A549 (cell line): ENCODE measurements at regions not wholly inside any gene's neighbourhood (a gene's known extent, or its start where the extent isn't known, plus 50 kb on each side); places are given as distances from the start of the nearest gene placed in this dataset.

Experiments
- ATAC-seq, 2 experiments: fragments of 200-7000 bp in 1 of 2; fragments of >200 bp in 1 of 2; cut with Nextera tagmentation in 1 of 2; cut with Tn5 transposase in 1 of 2; 3 replicates each; pipeline versions ENCODE4 v1.8.0 to v1.9.1; 2018 to 2020; ENCODE audit warnings: mild to moderate bottlenecking in 1 of 2, moderate library complexity in 1 of 2
- CTCF ChIA-PET: fragments of 300-600 bp; sonication (Branson Sonifier 250); formaldehyde crosslinking; extraction: SDS; loops from one replicate; lab custom pipeline; 2021; ENCODE audit warnings: antibody characterized with exemption, inconsistent platforms; lab: Yijun Ruan, JAX
- POLR2A ChIA-PET: fragments of 350-600 bp; formaldehyde crosslinking; extraction: SDS; loops from one replicate; lab custom pipeline; 2021; ENCODE audit warnings: antibody characterized with exemption, inconsistent platforms; lab: Yijun Ruan, JAX
- DNase-seq, 2 experiments: peaks; one replicate each; pipeline versions ENCODE4 v3.0.0 to v3.0.0-alpha.2; 2011 to 2016; ENCODE audit warnings: low read depth in 1 of 2, low spot score in 1 of 2
- FAIRE-seq: peaks from 2 replicates; lab custom pipeline; 2011; peaks lifted over from hg19 to GRCh38; lab: Jason Lieb, UNC
- H3K27ac ChIP-seq, 2 experiments: fragments of >200 bp; sonication (Bioruptor Twin); formaldehyde crosslinking; 3 replicates each; pipeline ENCODE4 v1.5.1; 2016 to 2017
- H3K4me1 ChIP-seq: fragments of >200 bp; sonication (Bioruptor Twin); formaldehyde crosslinking; 3 replicates; pipeline ENCODE4 v1.6.1; 2016
- H3K4me2 ChIP-seq: fragments of >200 bp; sonication (Bioruptor Twin); formaldehyde crosslinking; 3 replicates; pipeline ENCODE4 v1.6.1; 2016
- H3K4me3 ChIP-seq: fragments of >200 bp; sonication (Bioruptor Twin); formaldehyde crosslinking; 3 replicates; pipeline ENCODE4 v1.5.1; 2016
- H3K9me3 ChIP-seq: fragments of >200 bp; sonication (Bioruptor Twin); formaldehyde crosslinking; 3 replicates; pipeline ENCODE4 v1.6.1; 2016
- BCL3 ChIP-seq: fragments of >200 bp; sonication (Bioruptor Twin); formaldehyde crosslinking; IDR thresholded peaks from 3 replicates; pipeline ENCODE4 v1.6.1; 2016
- BHLHE40 ChIP-seq: IDR thresholded peaks from 2 replicates; pipeline ENCODE4 v1.6.1; 2012; ENCODE audit warnings: low read depth, low read length, inconsistent platforms
- CEBPB ChIP-seq, 2 experiments: fragments of >200 bp in 1 of 2; sonication (Bioruptor Twin) in 1 of 2; formaldehyde crosslinking in 1 of 2; IDR thresholded peaks; 2 replicates each; pipeline ENCODE4 v1.6.1; 2012 to 2016
- EP300 ChIP-seq, 2 experiments: fragments of >200 bp; sonication (Bioruptor Twin); formaldehyde crosslinking; IDR thresholded peaks; 2 replicates in 1 of 2; 3 replicates in 1 of 2; pipeline ENCODE4 v1.6.1; 2016 to 2017
- ESRRA ChIP-seq: fragments of 150-350 bp; IDR thresholded peaks from 2 replicates; pipeline ENCODE4 v1.6.1; 2014; ENCODE audit warnings: mild to moderate bottlenecking, low read length, borderline replicate concordance
- FOSL2 ChIP-seq, 2 experiments: fragments of 450-650 bp in 1 of 2; fragments of >200 bp in 1 of 2; sonication (Bioruptor Twin) in 1 of 2; formaldehyde crosslinking; IDR thresholded peaks; 2 replicates each; pipeline versions ENCODE4 v1.5.0 to v1.6.1; 2016 to 2020; ENCODE audit warnings: mild to moderate bottlenecking in 1 of 2, moderate library complexity in 1 of 2
- HES2 ChIP-seq: fragments of >200 bp; sonication (Bioruptor Twin); formaldehyde crosslinking; IDR thresholded peaks from 2 replicates; pipeline ENCODE4 v1.6.1; 2016
- HOXB5 ChIP-seq: fragments of 250-450 bp; sonication (Bioruptor Pico); IDR thresholded peaks from 2 replicates; pipeline ENCODE4 v1.5.0; 2020; ENCODE audit warnings: mild to moderate bottlenecking, moderate library complexity
- JUNB ChIP-seq: fragments of >200 bp; sonication (Bioruptor Twin); formaldehyde crosslinking; IDR thresholded peaks from 2 replicates; pipeline ENCODE4 v1.6.1; 2016
- MAX ChIP-seq: IDR thresholded peaks from 2 replicates; pipeline ENCODE4 v1.6.1; 2012
- PBX3 ChIP-seq: IDR thresholded peaks from 2 replicates; pipeline ENCODE4 v1.6.1; 2012
- RAD21 ChIP-seq, 2 experiments: fragments of >200 bp in 1 of 2; sonication (Bioruptor Twin) in 1 of 2; formaldehyde crosslinking in 1 of 2; IDR thresholded peaks in 1 of 2; conservative IDR thresholded peaks in 1 of 2; 2 replicates in 1 of 2; 3 replicates in 1 of 2; pipeline ENCODE4 v1.6.1; 2012 to 2018; ENCODE audit warnings: inconsistent platforms in 1 of 2
- RFX5 ChIP-seq: fragments of 450-650 bp; IDR thresholded peaks from 2 replicates; pipeline ENCODE4 v1.7.1; 2014; ENCODE audit warnings: antibody characterized with exemption, mild to moderate bottlenecking, moderate library complexity
- SMC3 ChIP-seq: fragments of >200 bp; sonication (Bioruptor Twin); formaldehyde crosslinking; IDR thresholded peaks from 3 replicates; pipeline ENCODE4 v1.6.1; 2018; ENCODE audit warnings: inconsistent platforms
- SREBF2 ChIP-seq: fragments of 450-650 bp; IDR thresholded peaks from 2 replicates; pipeline ENCODE4 v1.6.1; 2014; ENCODE audit warnings: mild to moderate bottlenecking, moderate library complexity
- TP53 ChIP-seq: fragments of 250-450 bp; sonication (Bioruptor Pico); IDR thresholded peaks from 2 replicates; pipeline ENCODE4 v1.5.0; 2021; ENCODE audit warnings: mild to moderate bottlenecking, moderate library complexity
- USF2 ChIP-seq: fragments of 450-650 bp; IDR thresholded peaks from 2 replicates; pipeline ENCODE4 v1.6.1; 2014; ENCODE audit warnings: antibody characterized with exemption
- WGBS: methylation state at CpG from one replicate; pipeline ENCODE4 v1.1.6; 2017; ENCODE audit errors: missing lambda C conversion rate; 5-methylcytosine and 5-hydroxymethylcytosine counted together

GRCh38 chr9:2493109-2493508 is 128.5 kb upstream of the VLDLR start:
- ChIA-PET CTCF (interaction anchor here (1.6 kb wide), 1 partner anchor 258 kb away, joined by 3 read pairs; no protein-coding TSS in a partner anchor), POLR2A (no interaction called here)
- WGBS, result 61% methylated on average over 2 of the region's 2 CpGs
- H3K27ac ChIP-seq, result no peak overlapping the region
- TF ChIP-seq HES2 (peak; percentile 8; the same call in 1 of the 2 replicates), JUNB (peak; percentile 45; the same call in 1 of the 2 replicates), HOXB5 (CRISPR knock-in tag) (no peak), PBX3 (no peak), EP300 (IDR thresholded peaks at IDR 0.05) (peak in 1 of 2 experiments; percentile 24; a peak in 1 of 5 replicates), RFX5 (no peak)
- no peak overlapping the region for H3K4me2 ChIP-seq
- no peaks in the 10 kb centered on the region for H3K9me3 ChIP-seq
- ATAC-seq, result no peak; a peak in 1 of 6 replicates
- no peak for FAIRE-seq
- H3K4me1 ChIP-seq, result peaks cover 13% of the 10 kb centered on the region; the same call in 1 of the 3 replicates
- H3K4me3 ChIP-seq, result no peak overlapping the region
- peak in 1 of 2 experiments; percentile 32 for DNase-seq

GRCh38 chr9:2493529-2493928 is 128.1 kb upstream of the VLDLR start:
- FAIRE-seq, result no peak
- POLR2A ChIA-PET, result no interaction called here
- peak overlapping the region in 1 of 2 experiments; percentile 15; a peak in 1 of 6 replicates for H3K27ac ChIP-seq

GRCh38 chr9:2494562-2494961 is 127.0 kb upstream of the VLDLR start:
- ChIA-PET POLR2A (no interaction called here), CTCF (interaction anchor here (0.6 to 1.6 kb wide), 2 partner anchors 138 to 259 kb away, joined by 3 read pairs; no protein-coding TSS in a partner anchor)
- Histone ChIP-seq H3K4me1 (peaks cover 13% of the 10 kb centered on the region; the same call in 1 of the 3 replicates), H3K9me3 (no peaks in the 10 kb centered on the region), H3K4me2 (0 out of 3 replicates have a peak overlapping the region, but pooled peaks have one; percentile 26)
- no peak for DNase-seq
- TF ChIP-seq ESRRA, result no peak
- TF ChIP-seq JUNB, result no peak
- no peak for TF ChIP-seq MAX
- TF ChIP-seq BCL3, result no peak
- no peak for TF ChIP-seq SMC3
- no peak for TF ChIP-seq SREBF2
- TF ChIP-seq USF2, result no peak
- TF ChIP-seq, all 56 proteins: peak for 0
- WGBS, result 83% methylated on average over 2 of the region's 2 CpGs
- FAIRE-seq (no peak), ATAC-seq (peak in 1 of 2 experiments; percentile 30; a peak in 2 of 6 replicates)
- H3K27ac ChIP-seq, result no peak overlapping the region
- H3K4me3 ChIP-seq, result no peak overlapping the region

More at GRCh38 chr9:2493529-2493928, 128.1 kb upstream of the VLDLR start:
- no peak for DNase-seq
- peaks cover 13% of the 10 kb centered on the region; the same call in 1 of the 3 replicates for H3K4me1 ChIP-seq
- CTCF ChIA-PET, result interaction anchor here (1.6 kb wide), 1 partner anchor 258 kb away, joined by 3 read pairs; no protein-coding TSS in a partner anchor
- TF ChIP-seq FOSL2 (IDR thresholded peaks at IDR 0.05) (no peak), FOSL2 (CRISPR knock-in tag; IDR thresholded peaks at IDR 0.05) (no peak), HES2 (no peak), JUNB (no peak), BHLHE40 (no peak), EP300 (IDR thresholded peaks at IDR 0.05) (no peak), PBX3 (no peak), TP53 (CRISPR knock-in tag) (no peak), RAD21 (conservative IDR thresholded peaks at IDR 0.05 in 1 of 2, IDR thresholded peaks at IDR 0.05 in 1 of 2) (no peak), CEBPB (IDR thresholded peaks at IDR 0.05) (no peak)
- no peaks in the 10 kb centered on the region for H3K9me3 ChIP-seq
- WGBS, result 88% methylated on average over 3 of the region's 3 CpGs
- no peak overlapping the region for H3K4me2 ChIP-seq
- ATAC-seq, result no peak
- no peak overlapping the region for H3K4me3 ChIP-seq
